Activated naive CD8-positive, alpha-beta T cell (primary cell): ENCODE measurements at regions not wholly inside any gene's neighbourhood (a gene's known extent, or its start where the extent isn't known, plus 50 kb on each side); places are given as distances from the start of the nearest gene placed in this dataset.

Experiments
- H3K27ac Mint-ChIP-seq: one replicate; pipeline ENCODE4 v1.8.0; 2021; ENCODE audit warnings: mixed read lengths
- H3K27me3 Mint-ChIP-seq: one replicate; pipeline ENCODE4 v1.8.0; 2021; ENCODE audit warnings: mixed read lengths
- H3K36me3 Mint-ChIP-seq: one replicate; pipeline ENCODE4 v1.8.0; 2021; ENCODE audit warnings: mixed read lengths
- H3K4me1 Mint-ChIP-seq: one replicate; pipeline ENCODE4 v1.8.0; 2021; ENCODE audit warnings: low read depth, mixed read lengths
- H3K4me3 Mint-ChIP-seq: one replicate; pipeline ENCODE4 v1.8.0; 2021; ENCODE audit warnings: mild to moderate bottlenecking, mixed read lengths
- H3K9me3 Mint-ChIP-seq: one replicate; pipeline ENCODE4 v1.8.0; 2021; ENCODE audit warnings: low read depth, mixed read lengths

GRCh38 chr2:57753636-57754035 is 293.0 kb upstream of the VRK2 start:
- Mint-ChIP-seq H3K27me3 (peaks cover 4% of the 10 kb centered on the region), H3K4me1 (no peaks in the 10 kb centered on the region), H3K27ac (no peak overlapping the region), H3K36me3 (no peaks in the 10 kb centered on the region), H3K4me3 (no peak overlapping the region), H3K9me3 (no peaks in the 10 kb centered on the region)

- peaks cover 3% of the 10 kb centered on the region for H3K27me3 Mint-ChIP-seq
- H3K4me3 Mint-ChIP-seq = no peak overlapping the region
- peaks cover 4% of the 10 kb centered on the region for H3K4me1 Mint-ChIP-seq
- H3K27ac Mint-ChIP-seq = no peak overlapping the region
- no peaks in the 10 kb centered on the region for H3K9me3 Mint-ChIP-seq
- no peaks in the 10 kb centered on the region for H3K36me3 Mint-ChIP-seq
These were observed 287.9 kb upstream of the VRK2 start for GRCh38 chr2:57758686-57759085.

- H3K27ac Mint-ChIP-seq = no peak overlapping the region
- peaks cover 3% of the 10 kb centered on the region for H3K27me3 Mint-ChIP-seq
- H3K9me3 Mint-ChIP-seq = no peaks in the 10 kb centered on the region
- H3K4me1 Mint-ChIP-seq = peaks cover 4% of the 10 kb centered on the region
- H3K4me3 Mint-ChIP-seq = no peak overlapping the region
- H3K36me3 Mint-ChIP-seq = no peaks in the 10 kb centered on the region
These were observed 287.5 kb upstream of the VRK2 start for GRCh38 chr2:57759131-57759530.

- H3K9me3 Mint-ChIP-seq = no peaks in the 10 kb centered on the region
These were observed 286.7 kb upstream of the VRK2 start for GRCh38 chr2:57759822-57760300.

GRCh38 chr2:57760381-57760801 is 286.2 kb upstream of the VRK2 start:
- Mint-ChIP-seq H3K27me3 (peaks cover 3% of the 10 kb centered on the region), H3K27ac (no peak overlapping the region), H3K36me3 (no peaks in the 10 kb centered on the region), H3K4me3 (no peak overlapping the region), H3K9me3 (no peaks in the 10 kb centered on the region), H3K4me1 (peaks cover 4% of the 10 kb centered on the region)

More at GRCh38 chr2:57759822-57760300, 286.7 kb upstream of the VRK2 start:
- no peaks in the 10 kb centered on the region for H3K36me3 Mint-ChIP-seq
- H3K4me1 Mint-ChIP-seq = peaks cover 4% of the 10 kb centered on the region
- no peak overlapping the region for H3K27ac Mint-ChIP-seq
- no peak overlapping the region for H3K4me3 Mint-ChIP-seq
- H3K27me3 Mint-ChIP-seq = peaks cover 3% of the 10 kb centered on the region

- Mint-ChIP-seq H3K4me3 (no peak overlapping the region), H3K27me3 (no peaks in the 10 kb centered on the region), H3K36me3 (no peaks in the 10 kb centered on the region), H3K9me3 (no peaks in the 10 kb centered on the region), H3K27ac (no peak overlapping the region), H3K4me1 (no peaks in the 10 kb centered on the region)
These were observed 269.7 kb upstream of the VRK2 start for GRCh38 chr2:57776916-57777315.

GRCh38 chr2:57782587-57782986 is 264.0 kb upstream of the VRK2 start:
- Mint-ChIP-seq H3K27me3 (no peaks in the 10 kb centered on the region), H3K4me1 (no peaks in the 10 kb centered on the region), H3K4me3 (no peak overlapping the region), H3K27ac (no peak overlapping the region), H3K9me3 (no peaks in the 10 kb centered on the region), H3K36me3 (no peaks in the 10 kb centered on the region)

- peaks cover 11% of the 10 kb centered on the region for H3K9me3 Mint-ChIP-seq
- H3K36me3 Mint-ChIP-seq = no peaks in the 10 kb centered on the region
- H3K27me3 Mint-ChIP-seq = no peaks in the 10 kb centered on the region
- H3K4me1 Mint-ChIP-seq = no peaks in the 10 kb centered on the region
- no peak overlapping the region for H3K4me3 Mint-ChIP-seq
- no peak overlapping the region for H3K27ac Mint-ChIP-seq
These were observed 253.3 kb upstream of the VRK2 start for GRCh38 chr2:57793310-57793709.

GRCh38 chr2:57796527-57796926 is 250.1 kb upstream of the VRK2 start:
- H3K4me3 Mint-ChIP-seq = no peak overlapping the region
- peaks cover 5% of the 10 kb centered on the region for H3K36me3 Mint-ChIP-seq
- H3K27me3 Mint-ChIP-seq = peaks cover 2% of the 10 kb centered on the region
- peaks cover 19% of the 10 kb centered on the region for H3K9me3 Mint-ChIP-seq
- H3K27ac Mint-ChIP-seq = no peak overlapping the region
- H3K4me1 Mint-ChIP-seq = no peaks in the 10 kb centered on the region

- H3K4me3 Mint-ChIP-seq = no peak overlapping the region
- H3K27me3 Mint-ChIP-seq = peaks cover 7% of the 10 kb centered on the region
- H3K36me3 Mint-ChIP-seq = peaks cover 9% of the 10 kb centered on the region
- no peaks in the 10 kb centered on the region for H3K4me1 Mint-ChIP-seq
- peaks cover 8% of the 10 kb centered on the region for H3K9me3 Mint-ChIP-seq
- H3K27ac Mint-ChIP-seq = no peak overlapping the region
These were observed 248.3 kb upstream of the VRK2 start for GRCh38 chr2:57798346-57798745.

- H3K27me3 Mint-ChIP-seq = peaks cover 7% of the 10 kb centered on the region
- no peak overlapping the region for H3K4me3 Mint-ChIP-seq
- no peak overlapping the region for H3K27ac Mint-ChIP-seq
- peaks cover 8% of the 10 kb centered on the region for H3K9me3 Mint-ChIP-seq
- H3K4me1 Mint-ChIP-seq = no peaks in the 10 kb centered on the region
- H3K36me3 Mint-ChIP-seq = peaks cover 9% of the 10 kb centered on the region
These were observed 244.4 kb upstream of the VRK2 start for GRCh38 chr2:57802243-57802642.

- no peak overlapping the region for H3K4me3 Mint-ChIP-seq
- no peak overlapping the region for H3K27ac Mint-ChIP-seq
These were observed 241.6 kb upstream of the VRK2 start for GRCh38 chr2:57804971-57805370.

GRCh38 chr2:57806449-57806968 is 240.1 kb upstream of the VRK2 start:
- Mint-ChIP-seq H3K4me1 (no peaks in the 10 kb centered on the region), H3K27ac (no peak overlapping the region), H3K27me3 (peaks cover 5% of the 10 kb centered on the region), H3K9me3 (no peaks in the 10 kb centered on the region), H3K4me3 (no peak overlapping the region), H3K36me3 (peaks cover 4% of the 10 kb centered on the region)

More at GRCh38 chr2:57804971-57805370, 241.6 kb upstream of the VRK2 start:
- Mint-ChIP-seq H3K27me3 (peaks cover 5% of the 10 kb centered on the region), H3K36me3 (peaks cover 5% of the 10 kb centered on the region), H3K4me1 (no peaks in the 10 kb centered on the region), H3K9me3 (no peaks in the 10 kb centered on the region)

- Mint-ChIP-seq H3K4me1 (no peaks in the 10 kb centered on the region), H3K27ac (no peak overlapping the region), H3K9me3 (no peaks in the 10 kb centered on the region), H3K36me3 (no peaks in the 10 kb centered on the region), H3K4me3 (no peak overlapping the region), H3K27me3 (peaks cover 2% of the 10 kb centered on the region)
These were observed 237.4 kb upstream of the VRK2 start for GRCh38 chr2:57809230-57809629.

- no peak overlapping the region for H3K4me3 Mint-ChIP-seq
- H3K9me3 Mint-ChIP-seq = peaks cover 11% of the 10 kb centered on the region
- no peaks in the 10 kb centered on the region for H3K27me3 Mint-ChIP-seq
- H3K27ac Mint-ChIP-seq = no peak overlapping the region
- H3K4me1 Mint-ChIP-seq = no peaks in the 10 kb centered on the region
- peaks cover under 1% of the 10 kb centered on the region for H3K36me3 Mint-ChIP-seq
These were observed 225.5 kb upstream of the VRK2 start for GRCh38 chr2:57821088-57821487.

- Mint-ChIP-seq H3K27ac (no peak overlapping the region), H3K27me3 (no peaks in the 10 kb centered on the region), H3K9me3 (peaks cover 20% of the 10 kb centered on the region), H3K4me1 (no peaks in the 10 kb centered on the region), H3K4me3 (no peak overlapping the region), H3K36me3 (peaks cover 7% of the 10 kb centered on the region)
These were observed 218.4 kb upstream of the VRK2 start for GRCh38 chr2:57828221-57828620.
